ENCODE measurements at regions not wholly inside any gene's neighbourhood (a gene's known extent, or its start where the extent isn't known, plus 50 kb on each side); places are given as distances from the start of the nearest gene placed in this dataset.
"Not testable (repeated sequence)": the region's sequence is repeated elsewhere in the genome, so short reads cannot be mapped to it uniquely, and the experiment has no call there.

DNA sequence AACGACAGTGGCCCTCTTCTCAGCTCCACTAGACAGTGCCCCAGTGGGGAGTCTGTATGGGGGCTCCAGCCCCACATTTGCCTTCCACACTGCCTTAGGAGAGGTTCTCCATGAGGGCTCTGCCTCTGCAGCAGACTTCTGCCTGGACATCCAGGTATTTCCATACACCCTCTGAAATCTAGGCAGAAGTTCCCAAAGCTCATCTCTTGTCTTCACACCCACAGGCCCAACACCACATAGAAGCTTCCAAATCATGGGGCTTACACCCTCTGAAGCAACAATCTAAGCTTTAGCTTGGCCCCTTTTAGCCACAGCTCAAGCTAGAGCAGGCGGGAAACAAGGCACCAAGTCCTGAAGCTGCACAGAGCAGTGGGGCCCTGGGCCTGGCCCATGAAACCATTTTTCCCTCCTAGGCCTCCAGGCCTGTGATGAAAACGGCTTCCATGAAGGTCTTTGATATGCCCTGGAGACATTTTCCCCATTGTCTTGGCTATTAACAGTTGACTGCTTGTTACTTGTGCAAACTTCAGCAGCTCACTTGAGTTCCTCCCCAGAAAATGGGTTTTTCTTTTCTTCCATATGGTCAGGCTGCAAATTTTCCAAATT, 89.2 kb downstream of the KBTBD2 start:
- DNase-seq (ENCODE audit: low spot score) (no peak), ATAC-seq (no peak)
- Mint-ChIP-seq H3K27ac (no peak overlapping the region), H3K27me3 (ENCODE audit: low read depth) (peaks cover 37% of the 10 kb centered on the region), H3K9me3 (peaks cover 32% of the 10 kb centered on the region), H3K4me1 (no peaks in the 10 kb centered on the region), H3K4me3 (no peak overlapping the region), H3K36me3 (peaks cover 22% of the 10 kb centered on the region)
- ChIA-PET POLR2A (no interaction called here), CTCF (interaction anchor here (0.9 to 1.2 kb wide), 2 partner anchors 43 to 44 kb away, joined by 3 to 6 read pairs; no protein-coding TSS in a partner anchor)
- no peak for TF ChIP-seq RORB (CRISPR knock-in tag; IDR thresholded peaks at IDR 0.05)
- TF ChIP-seq, protein P1, sequence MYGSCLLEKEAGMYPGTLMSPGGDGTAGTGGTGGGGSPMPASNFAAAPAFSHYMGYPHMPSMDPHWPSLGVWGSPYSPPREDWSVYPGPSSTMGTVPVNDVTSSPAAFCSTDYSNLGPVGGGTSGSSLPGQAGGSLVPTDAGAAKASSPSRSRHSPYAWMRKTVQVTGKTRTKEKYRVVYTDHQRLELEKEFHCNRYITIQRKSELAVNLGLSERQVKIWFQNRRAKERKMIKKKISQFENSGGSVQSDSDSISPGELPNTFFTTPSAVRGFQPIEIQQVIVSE (CRISPR knock-in tag; IDR thresholded peaks at IDR 0.05; ENCODE audit: borderline replicate concordance) = no peak
- no peak for TF ChIP-seq CBFB (CRISPR knock-in tag; IDR thresholded peaks at IDR 0.05; ENCODE audit: low read depth)
- TF ChIP-seq TEAD1 (CRISPR knock-in tag; IDR thresholded peaks at IDR 0.05) = no peak
- TF ChIP-seq, protein P2, sequence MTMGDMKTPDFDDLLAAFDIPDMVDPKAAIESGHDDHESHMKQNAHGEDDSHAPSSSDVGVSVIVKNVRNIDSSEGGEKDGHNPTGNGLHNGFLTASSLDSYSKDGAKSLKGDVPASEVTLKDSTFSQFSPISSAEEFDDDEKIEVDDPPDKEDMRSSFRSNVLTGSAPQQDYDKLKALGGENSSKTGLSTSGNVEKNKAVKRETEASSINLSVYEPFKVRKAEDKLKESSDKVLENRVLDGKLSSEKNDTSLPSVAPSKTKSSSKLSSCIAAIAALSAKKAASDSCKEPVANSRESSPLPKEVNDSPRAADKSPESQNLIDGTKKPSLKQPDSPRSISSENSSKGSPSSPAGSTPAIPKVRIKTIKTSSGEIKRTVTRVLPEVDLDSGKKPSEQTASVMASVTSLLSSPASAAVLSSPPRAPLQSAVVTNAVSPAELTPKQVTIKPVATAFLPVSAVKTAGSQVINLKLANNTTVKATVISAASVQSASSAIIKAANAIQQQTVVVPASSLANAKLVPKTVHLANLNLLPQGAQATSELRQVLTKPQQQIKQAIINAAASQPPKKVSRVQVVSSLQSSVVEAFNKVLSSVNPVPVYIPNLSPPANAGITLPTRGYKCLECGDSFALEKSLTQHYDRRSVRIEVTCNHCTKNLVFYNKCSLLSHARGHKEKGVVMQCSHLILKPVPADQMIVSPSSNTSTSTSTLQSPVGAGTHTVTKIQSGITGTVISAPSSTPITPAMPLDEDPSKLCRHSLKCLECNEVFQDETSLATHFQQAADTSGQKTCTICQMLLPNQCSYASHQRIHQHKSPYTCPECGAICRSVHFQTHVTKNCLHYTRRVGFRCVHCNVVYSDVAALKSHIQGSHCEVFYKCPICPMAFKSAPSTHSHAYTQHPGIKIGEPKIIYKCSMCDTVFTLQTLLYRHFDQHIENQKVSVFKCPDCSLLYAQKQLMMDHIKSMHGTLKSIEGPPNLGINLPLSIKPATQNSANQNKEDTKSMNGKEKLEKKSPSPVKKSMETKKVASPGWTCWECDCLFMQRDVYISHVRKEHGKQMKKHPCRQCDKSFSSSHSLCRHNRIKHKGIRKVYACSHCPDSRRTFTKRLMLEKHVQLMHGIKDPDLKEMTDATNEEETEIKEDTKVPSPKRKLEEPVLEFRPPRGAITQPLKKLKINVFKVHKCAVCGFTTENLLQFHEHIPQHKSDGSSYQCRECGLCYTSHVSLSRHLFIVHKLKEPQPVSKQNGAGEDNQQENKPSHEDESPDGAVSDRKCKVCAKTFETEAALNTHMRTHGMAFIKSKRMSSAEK (CRISPR knock-in tag; IDR thresholded peaks at IDR 0.05; ENCODE audit: borderline replicate concordance) = no peak
- no peak for TF ChIP-seq SMAD3 (CRISPR knock-in tag; IDR thresholded peaks at IDR 0.05; ENCODE audit: borderline replicate concordance)
- TF ChIP-seq, protein P3, sequence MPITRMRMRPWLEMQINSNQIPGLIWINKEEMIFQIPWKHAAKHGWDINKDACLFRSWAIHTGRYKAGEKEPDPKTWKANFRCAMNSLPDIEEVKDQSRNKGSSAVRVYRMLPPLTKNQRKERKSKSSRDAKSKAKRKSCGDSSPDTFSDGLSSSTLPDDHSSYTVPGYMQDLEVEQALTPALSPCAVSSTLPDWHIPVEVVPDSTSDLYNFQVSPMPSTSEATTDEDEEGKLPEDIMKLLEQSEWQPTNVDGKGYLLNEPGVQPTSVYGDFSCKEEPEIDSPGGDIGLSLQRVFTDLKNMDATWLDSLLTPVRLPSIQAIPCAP (CRISPR knock-in tag; IDR thresholded peaks at IDR 0.05) = no peak
- no peak for TF ChIP-seq ATF1 (CRISPR knock-in tag; IDR thresholded peaks at IDR 0.05)
- TF ChIP-seq, protein P4, sequence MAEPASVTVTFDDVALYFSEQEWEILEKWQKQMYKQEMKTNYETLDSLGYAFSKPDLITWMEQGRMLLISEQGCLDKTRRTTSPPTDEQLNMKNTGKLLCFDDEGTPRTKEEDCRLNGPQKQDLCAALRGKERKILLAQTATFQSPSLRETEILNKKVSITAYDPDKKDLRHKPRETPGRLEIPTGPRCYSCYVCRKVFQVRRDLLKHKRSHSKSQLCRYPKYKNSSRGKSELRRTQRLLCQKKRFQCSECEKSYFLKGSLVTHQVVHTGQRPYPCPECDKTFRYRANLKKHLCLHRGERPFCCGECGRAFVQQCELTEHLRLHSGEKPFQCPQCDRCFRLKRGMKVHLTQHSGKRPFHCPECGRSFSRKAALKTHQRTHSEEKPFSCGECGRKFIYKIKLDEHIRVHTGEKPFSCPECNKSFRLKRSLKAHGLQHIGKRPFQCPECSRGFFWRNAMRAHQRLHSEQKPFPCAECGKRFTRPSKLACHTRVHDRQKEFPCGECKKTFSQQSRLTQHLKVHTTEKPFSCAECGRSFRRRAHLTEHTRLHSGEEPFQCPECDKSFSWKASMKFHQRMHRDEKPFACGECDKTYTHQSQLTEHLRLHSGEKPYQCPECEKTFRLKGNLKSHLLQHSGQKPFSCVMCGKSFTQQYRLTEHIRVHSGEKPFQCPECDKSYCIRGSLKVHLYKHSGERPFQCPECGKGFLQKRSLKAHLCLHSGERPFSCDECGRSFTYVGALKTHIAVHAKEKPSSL (CRISPR knock-in tag; conservative IDR thresholded peaks at IDR 0.05) = no peak
- TF ChIP-seq, protein P5, sequence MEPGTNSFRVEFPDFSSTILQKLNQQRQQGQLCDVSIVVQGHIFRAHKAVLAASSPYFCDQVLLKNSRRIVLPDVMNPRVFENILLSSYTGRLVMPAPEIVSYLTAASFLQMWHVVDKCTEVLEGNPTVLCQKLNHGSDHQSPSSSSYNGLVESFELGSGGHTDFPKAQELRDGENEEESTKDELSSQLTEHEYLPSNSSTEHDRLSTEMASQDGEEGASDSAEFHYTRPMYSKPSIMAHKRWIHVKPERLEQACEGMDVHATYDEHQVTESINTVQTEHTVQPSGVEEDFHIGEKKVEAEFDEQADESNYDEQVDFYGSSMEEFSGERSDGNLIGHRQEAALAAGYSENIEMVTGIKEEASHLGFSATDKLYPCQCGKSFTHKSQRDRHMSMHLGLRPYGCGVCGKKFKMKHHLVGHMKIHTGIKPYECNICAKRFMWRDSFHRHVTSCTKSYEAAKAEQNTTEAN (CRISPR knock-in tag; IDR thresholded peaks at IDR 0.05) = no peak
- TF ChIP-seq, protein P6, sequence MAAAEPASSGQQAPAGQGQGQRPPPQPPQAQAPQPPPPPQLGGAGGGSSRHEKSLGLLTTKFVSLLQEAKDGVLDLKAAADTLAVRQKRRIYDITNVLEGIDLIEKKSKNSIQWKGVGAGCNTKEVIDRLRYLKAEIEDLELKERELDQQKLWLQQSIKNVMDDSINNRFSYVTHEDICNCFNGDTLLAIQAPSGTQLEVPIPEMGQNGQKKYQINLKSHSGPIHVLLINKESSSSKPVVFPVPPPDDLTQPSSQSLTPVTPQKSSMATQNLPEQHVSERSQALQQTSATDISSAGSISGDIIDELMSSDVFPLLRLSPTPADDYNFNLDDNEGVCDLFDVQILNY (CRISPR knock-in tag; IDR thresholded peaks at IDR 0.05) = no peak
- no peak for TF ChIP-seq FOXJ3 (CRISPR knock-in tag; IDR thresholded peaks at IDR 0.05; ENCODE audit: borderline replicate concordance)
- TF ChIP-seq CREM (CRISPR knock-in tag; IDR thresholded peaks at IDR 0.05) = no peak
- TF ChIP-seq GTF2I (CRISPR knock-in tag; conservative IDR thresholded peaks at IDR 0.05) = no peak
- TF ChIP-seq, protein P7, sequence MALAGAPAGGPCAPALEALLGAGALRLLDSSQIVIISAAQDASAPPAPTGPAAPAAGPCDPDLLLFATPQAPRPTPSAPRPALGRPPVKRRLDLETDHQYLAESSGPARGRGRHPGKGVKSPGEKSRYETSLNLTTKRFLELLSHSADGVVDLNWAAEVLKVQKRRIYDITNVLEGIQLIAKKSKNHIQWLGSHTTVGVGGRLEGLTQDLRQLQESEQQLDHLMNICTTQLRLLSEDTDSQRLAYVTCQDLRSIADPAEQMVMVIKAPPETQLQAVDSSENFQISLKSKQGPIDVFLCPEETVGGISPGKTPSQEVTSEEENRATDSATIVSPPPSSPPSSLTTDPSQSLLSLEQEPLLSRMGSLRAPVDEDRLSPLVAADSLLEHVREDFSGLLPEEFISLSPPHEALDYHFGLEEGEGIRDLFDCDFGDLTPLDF (CRISPR knock-in tag; IDR thresholded peaks at IDR 0.05) = no peak
- TF ChIP-seq GRHL2 (CRISPR knock-in tag; IDR thresholded peaks at IDR 0.05; ENCODE audit: insufficient replicate concordance, severe bottlenecking) = no peak
- TF ChIP-seq, protein P8, sequence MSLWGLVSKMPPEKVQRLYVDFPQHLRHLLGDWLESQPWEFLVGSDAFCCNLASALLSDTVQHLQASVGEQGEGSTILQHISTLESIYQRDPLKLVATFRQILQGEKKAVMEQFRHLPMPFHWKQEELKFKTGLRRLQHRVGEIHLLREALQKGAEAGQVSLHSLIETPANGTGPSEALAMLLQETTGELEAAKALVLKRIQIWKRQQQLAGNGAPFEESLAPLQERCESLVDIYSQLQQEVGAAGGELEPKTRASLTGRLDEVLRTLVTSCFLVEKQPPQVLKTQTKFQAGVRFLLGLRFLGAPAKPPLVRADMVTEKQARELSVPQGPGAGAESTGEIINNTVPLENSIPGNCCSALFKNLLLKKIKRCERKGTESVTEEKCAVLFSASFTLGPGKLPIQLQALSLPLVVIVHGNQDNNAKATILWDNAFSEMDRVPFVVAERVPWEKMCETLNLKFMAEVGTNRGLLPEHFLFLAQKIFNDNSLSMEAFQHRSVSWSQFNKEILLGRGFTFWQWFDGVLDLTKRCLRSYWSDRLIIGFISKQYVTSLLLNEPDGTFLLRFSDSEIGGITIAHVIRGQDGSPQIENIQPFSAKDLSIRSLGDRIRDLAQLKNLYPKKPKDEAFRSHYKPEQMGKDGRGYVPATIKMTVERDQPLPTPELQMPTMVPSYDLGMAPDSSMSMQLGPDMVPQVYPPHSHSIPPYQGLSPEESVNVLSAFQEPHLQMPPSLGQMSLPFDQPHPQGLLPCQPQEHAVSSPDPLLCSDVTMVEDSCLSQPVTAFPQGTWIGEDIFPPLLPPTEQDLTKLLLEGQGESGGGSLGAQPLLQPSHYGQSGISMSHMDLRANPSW (CRISPR knock-in tag; conservative IDR thresholded peaks at IDR 0.05; ENCODE audit: low read depth) = no peak
- no peak for TF ChIP-seq NR2C2 (CRISPR knock-in tag; IDR thresholded peaks at IDR 0.05)
- TF ChIP-seq ZNF423 (CRISPR knock-in tag; IDR thresholded peaks at IDR 0.05) = no peak

DNA sequence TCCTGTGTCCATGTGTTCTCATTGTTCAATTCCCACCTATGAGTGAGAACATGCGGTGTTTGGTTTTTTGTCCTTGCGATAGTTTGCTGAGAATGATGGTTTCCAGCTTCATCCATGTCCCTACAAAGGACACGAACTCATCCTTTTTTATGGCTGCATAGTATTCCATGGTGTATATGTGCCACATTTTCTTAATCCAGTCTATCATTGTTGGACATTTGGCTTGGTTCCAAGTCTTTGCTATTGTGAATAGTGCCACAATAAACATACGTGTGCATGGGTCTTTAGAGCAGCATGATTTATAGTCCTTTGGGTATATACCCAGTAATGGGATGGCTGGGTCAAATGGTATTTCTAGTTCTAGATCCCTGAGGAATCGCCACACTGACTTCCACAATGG, 98.5 kb downstream of the KBTBD2 start:
- peaks cover 35% of the 10 kb centered on the region for H3K27me3 Mint-ChIP-seq (ENCODE audit: low read depth)
- CTCF ChIA-PET; DNase-seq (ENCODE audit: low spot score); ATAC-seq; H3K9me3 Mint-ChIP-seq; H3K4me3 Mint-ChIP-seq; H3K4me1 Mint-ChIP-seq; H3K27ac Mint-ChIP-seq; H3K36me3 Mint-ChIP-seq; POLR2A ChIA-PET: not testable (repeated sequence)

Measured in WTC11 (cell line).